ENCODE measurements at regions not wholly inside any gene's neighbourhood (a gene's known extent, or its start where the extent isn't known, plus 50 kb on each side); places are given as distances from the start of the nearest gene placed in this dataset.

- TF ChIP-seq CTCF (conservative IDR thresholded peaks at IDR 0.05) (no peak), ZFX (IDR thresholded peaks at IDR 0.05) (no peak)
These were observed 312.4 kb upstream of the SPHKAP start for GRCh38 chr2:228493852-228494251.

Data from C4-2B (cell line).